Activated B cell treated with CpG ODN at 0.5 μM for 24 hours (primary cell): ENCODE measurements at regions not wholly inside any gene's neighbourhood (a gene's known extent, or its start where the extent isn't known, plus 50 kb on each side); places are given as distances from the start of the nearest gene placed in this dataset.

Experiments used
- ATAC-seq: fragments of 200-7000 bp; cut with Tn5 transposase; one replicate; pipeline ENCODE4 v1.10.0; 2021; ENCODE audit warnings: low read depth, mild to moderate bottlenecking, moderate library complexity
- CTCF ChIA-PET: fragments of 350-600 bp; sonication (Branson Sonifier 250); formaldehyde crosslinking; loops from one replicate; lab custom pipeline; 2021; ENCODE audit warnings: antibody characterized with exemption; lab: Charles Lee
- POLR2A ChIA-PET: fragments of 350-600 bp; sonication (Branson Sonifier 250); formaldehyde crosslinking; loops from one replicate; lab custom pipeline; 2021; ENCODE audit warnings: antibody characterized with exemption; lab: Charles Lee
- DNase-seq: peaks from one replicate; pipeline ENCODE4 v3.0.0; 2022
- H3K27ac Mint-ChIP-seq: one replicate; pipeline ENCODE4 v1.8.0; 2020; ENCODE audit warnings: mixed read lengths
- H3K27me3 Mint-ChIP-seq: one replicate; pipeline ENCODE4 v1.8.0; 2021; ENCODE audit warnings: mixed read lengths
- H3K36me3 Mint-ChIP-seq: one replicate; pipeline ENCODE4 v1.8.0; 2021; ENCODE audit warnings: low read depth, mixed read lengths
- H3K4me1 Mint-ChIP-seq: one replicate; pipeline ENCODE4 v1.8.0; 2021; ENCODE audit warnings: mixed read lengths
- H3K4me3 Mint-ChIP-seq: one replicate; pipeline ENCODE4 v1.8.0; 2020; ENCODE audit warnings: mild to moderate bottlenecking, mixed read lengths
- H3K9me3 Mint-ChIP-seq: one replicate; pipeline ENCODE4 v1.8.0; 2020; ENCODE audit warnings: mixed read lengths
- intact Hi-C: fragments of 100-400 bp; cut with micrococcal nuclease; formaldehyde crosslinking; loops from one replicate; pipeline ENCODE4 v1.15.1; 2024
- TF ChIP-seq, protein P1 (sequence below): fragments of 200-600 bp; IDR thresholded peaks from one replicate; pipeline ENCODE4 v1.8.0; 2022; ENCODE audit warnings: antibody characterized with exemption, mild to moderate bottlenecking

DNA sequence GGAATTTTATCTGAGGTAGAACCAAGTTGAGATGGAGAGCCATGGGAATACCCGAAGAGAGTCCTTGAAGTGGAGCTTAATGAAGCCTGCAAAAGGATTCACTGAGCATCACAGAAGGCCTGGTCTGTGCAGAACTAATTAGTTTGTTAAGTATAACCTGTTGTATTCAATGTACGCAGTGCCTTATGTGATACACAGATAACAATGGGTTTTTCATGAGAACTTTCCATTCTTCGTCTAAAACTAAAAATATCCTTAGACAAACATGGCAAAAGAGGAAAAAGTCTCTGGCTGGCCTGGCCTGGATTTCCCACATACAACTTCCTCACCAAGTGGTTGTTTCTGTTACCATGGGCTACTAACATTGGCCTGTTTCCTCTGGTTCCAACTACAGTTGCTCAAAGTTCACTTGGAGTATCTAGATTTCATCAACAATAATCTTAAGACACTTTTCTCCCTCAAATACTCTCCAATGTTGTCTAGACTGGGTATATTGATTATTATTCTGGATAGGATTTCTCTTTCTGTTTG is 237.6 kb upstream of the ZNF462 start:
- no peak for DNase-seq
- Mint-ChIP-seq H3K9me3 (no peaks in the 10 kb centered on the region), H3K27me3 (no peaks in the 10 kb centered on the region), H3K4me1 (no peaks in the 10 kb centered on the region), H3K27ac (no peak overlapping the region), H3K4me3 (no peak overlapping the region), H3K36me3 (no peaks in the 10 kb centered on the region)
- ATAC-seq: no peak
- ChIA-PET POLR2A (no interaction called here), CTCF (no interaction called here)
- TF ChIP-seq, protein P1, sequence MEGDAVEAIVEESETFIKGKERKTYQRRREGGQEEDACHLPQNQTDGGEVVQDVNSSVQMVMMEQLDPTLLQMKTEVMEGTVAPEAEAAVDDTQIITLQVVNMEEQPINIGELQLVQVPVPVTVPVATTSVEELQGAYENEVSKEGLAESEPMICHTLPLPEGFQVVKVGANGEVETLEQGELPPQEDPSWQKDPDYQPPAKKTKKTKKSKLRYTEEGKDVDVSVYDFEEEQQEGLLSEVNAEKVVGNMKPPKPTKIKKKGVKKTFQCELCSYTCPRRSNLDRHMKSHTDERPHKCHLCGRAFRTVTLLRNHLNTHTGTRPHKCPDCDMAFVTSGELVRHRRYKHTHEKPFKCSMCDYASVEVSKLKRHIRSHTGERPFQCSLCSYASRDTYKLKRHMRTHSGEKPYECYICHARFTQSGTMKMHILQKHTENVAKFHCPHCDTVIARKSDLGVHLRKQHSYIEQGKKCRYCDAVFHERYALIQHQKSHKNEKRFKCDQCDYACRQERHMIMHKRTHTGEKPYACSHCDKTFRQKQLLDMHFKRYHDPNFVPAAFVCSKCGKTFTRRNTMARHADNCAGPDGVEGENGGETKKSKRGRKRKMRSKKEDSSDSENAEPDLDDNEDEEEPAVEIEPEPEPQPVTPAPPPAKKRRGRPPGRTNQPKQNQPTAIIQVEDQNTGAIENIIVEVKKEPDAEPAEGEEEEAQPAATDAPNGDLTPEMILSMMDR: no peak
- intact Hi-C loops: no loop called here

DNA sequence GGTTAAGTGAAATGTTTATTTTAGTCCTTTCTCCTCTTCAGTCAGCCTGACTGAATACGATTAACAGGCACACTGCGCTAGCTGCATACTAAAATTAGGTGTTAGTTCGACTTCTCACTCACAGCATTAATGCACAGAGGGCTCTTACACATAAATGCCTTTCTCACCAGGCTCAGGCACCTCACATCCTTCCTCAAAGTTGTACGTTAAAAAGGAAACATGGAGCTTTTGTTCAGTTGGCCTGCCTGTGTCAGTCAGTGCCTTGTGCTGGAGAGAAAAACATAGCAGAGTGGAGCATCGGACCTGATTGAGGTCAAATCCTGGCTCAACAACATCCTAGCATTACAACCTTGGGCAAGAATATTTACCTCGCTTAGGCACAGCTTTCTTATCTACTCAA is 236.0 kb upstream of the ZNF462 start:
- no peak for ATAC-seq
- intact Hi-C loops: no loop called here
- POLR2A ChIA-PET: no interaction called here
- Mint-ChIP-seq H3K27ac (no peak overlapping the region), H3K4me3 (no peak overlapping the region), H3K4me1 (no peaks in the 10 kb centered on the region), H3K27me3 (no peaks in the 10 kb centered on the region), H3K36me3 (no peaks in the 10 kb centered on the region), H3K9me3 (no peaks in the 10 kb centered on the region)
- CTCF ChIA-PET: no interaction called here
- DNase-seq: no peak
- TF ChIP-seq, protein P1: no peak

DNA sequence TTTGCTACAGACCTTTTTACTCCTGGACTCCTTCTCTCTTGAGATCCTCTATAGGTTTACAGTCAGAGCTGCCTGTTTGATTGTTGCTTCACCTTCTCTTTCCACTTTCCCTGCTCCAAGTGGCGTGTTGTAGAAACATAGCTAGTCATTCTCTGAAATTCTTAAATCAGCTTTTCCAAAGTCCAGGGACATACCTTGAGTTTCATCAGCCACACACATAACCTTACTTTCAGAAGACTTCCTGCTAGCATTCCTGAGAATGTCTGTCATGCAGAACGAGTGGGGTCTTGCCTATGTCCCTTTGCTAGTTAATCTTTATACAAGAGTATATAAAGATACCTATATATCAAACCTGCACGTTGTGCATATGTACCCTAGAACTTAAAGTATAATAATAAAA is 230.3 kb upstream of the ZNF462 start:
- Mint-ChIP-seq H3K27ac (no peak overlapping the region), H3K4me3 (no peak overlapping the region), H3K36me3 (no peaks in the 10 kb centered on the region), H3K9me3 (no peaks in the 10 kb centered on the region), H3K27me3 (no peaks in the 10 kb centered on the region), H3K4me1 (no peaks in the 10 kb centered on the region)
- TF ChIP-seq, protein P1: no peak
- ChIA-PET POLR2A (no interaction called here), CTCF (no interaction called here)
- no peak for DNase-seq
- ATAC-seq: no peak
- intact Hi-C loops: no loop called here

DNA sequence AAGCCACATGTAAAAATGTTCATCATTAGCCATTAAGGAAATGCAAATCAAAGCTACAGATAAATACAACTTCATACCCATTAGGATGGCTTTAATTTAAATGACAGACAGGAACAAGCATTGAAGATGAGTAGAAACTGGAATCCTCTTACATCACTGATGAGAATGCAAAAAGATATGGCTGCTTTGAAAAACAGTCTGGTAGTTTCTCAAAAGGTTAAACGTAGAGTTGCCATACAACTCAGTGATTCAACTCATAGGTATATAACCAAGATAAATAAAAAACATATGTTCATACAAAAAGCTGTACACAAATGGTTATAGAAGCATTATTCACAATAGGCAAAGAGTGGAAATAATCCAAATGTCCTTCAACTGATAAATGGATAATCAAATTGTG is 228.8 kb upstream of the ZNF462 start:
- TF ChIP-seq, protein P1: no peak
- H3K9me3 Mint-ChIP-seq: no peaks in the 10 kb centered on the region
- ChIA-PET CTCF (no interaction called here), POLR2A (no interaction called here)
- no peaks in the 10 kb centered on the region for H3K4me1 Mint-ChIP-seq
- intact Hi-C loops: no loop called here
- H3K27ac Mint-ChIP-seq: no peak overlapping the region
- H3K27me3 Mint-ChIP-seq: no peaks in the 10 kb centered on the region
- H3K4me3 Mint-ChIP-seq: no peak overlapping the region
- no peak for ATAC-seq
- H3K36me3 Mint-ChIP-seq: no peaks in the 10 kb centered on the region
- no peak for DNase-seq

DNA sequence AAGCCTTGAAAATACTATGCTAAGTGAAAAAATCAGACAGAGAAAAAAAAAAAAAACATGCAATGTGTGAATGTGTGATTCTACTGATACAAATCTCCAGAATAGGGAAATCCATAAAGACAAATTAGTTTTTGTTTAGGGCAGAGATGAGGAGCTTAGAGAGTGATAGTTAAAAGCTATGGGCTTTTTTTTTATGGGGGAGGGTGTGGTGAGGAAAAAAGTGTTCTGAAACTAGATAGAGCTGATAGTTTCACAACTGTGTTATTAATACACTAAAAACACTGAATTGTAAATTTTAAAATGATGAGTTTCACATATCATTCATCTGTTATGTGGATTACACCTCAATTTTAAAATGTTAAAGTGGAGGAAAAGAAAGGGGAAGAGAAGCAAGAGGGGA is 228.3 kb upstream of the ZNF462 start:
- ChIA-PET CTCF (no interaction called here), POLR2A (no interaction called here)
- no peak overlapping the region for H3K27ac Mint-ChIP-seq
- ATAC-seq (no peak), DNase-seq (no peak)
- H3K4me1 Mint-ChIP-seq: no peaks in the 10 kb centered on the region
- no peaks in the 10 kb centered on the region for H3K27me3 Mint-ChIP-seq
- H3K36me3 Mint-ChIP-seq: no peaks in the 10 kb centered on the region
- no peaks in the 10 kb centered on the region for H3K9me3 Mint-ChIP-seq
- TF ChIP-seq, protein P1: no peak
- no peak overlapping the region for H3K4me3 Mint-ChIP-seq
- intact Hi-C loops: no loop called here
